ENCODE measurements at regions not wholly inside any gene's neighbourhood (a gene's known extent, or its start where the extent isn't known, plus 50 kb on each side); places are given as distances from the start of the nearest gene placed in this dataset.

DNA sequence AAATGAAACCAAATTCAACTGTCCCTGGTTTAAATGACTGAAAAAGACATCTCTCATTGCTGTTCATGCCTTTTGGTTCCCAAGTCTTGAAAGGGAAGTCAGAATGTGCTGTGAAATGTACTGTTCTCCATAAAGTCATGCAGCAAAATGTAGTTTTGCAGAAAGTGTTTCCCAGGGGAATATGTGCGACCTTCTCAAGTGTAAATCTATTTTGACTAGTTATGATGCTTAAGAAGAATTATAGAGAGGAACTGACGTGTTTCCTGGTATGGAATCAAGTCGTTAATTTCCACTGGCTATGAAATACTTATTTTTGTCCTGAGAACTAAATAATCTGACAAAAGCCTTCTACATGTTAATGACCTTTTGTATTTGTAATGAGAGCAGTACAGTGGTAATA lies 223.1 kb downstream of the CLCN4 start:
- in situ Hi-C loops (cut with HindIII; ENCODE audit: low pct_unique_long_range_greater_than_20kb, low sequenced_read_pairs), result no loop called here
- peak; percentile 7 for DNase-seq (ENCODE audit: low read depth, low spot score)

- DNase-seq (ENCODE audit: low read depth, low spot score), result no peak
- in situ Hi-C loops (cut with HindIII; ENCODE audit: low pct_unique_long_range_greater_than_20kb, low sequenced_read_pairs), result no loop called here
Measured at GRCh38 chrX:10380300-10380699, 223.5 kb downstream of the CLCN4 start.

- in situ Hi-C loops (cut with HindIII; ENCODE audit: low pct_unique_long_range_greater_than_20kb, low sequenced_read_pairs), result no loop called here
- no peak for DNase-seq (ENCODE audit: low read depth, low spot score)
Measured at GRCh38 chrX:10381193-10381592, 224.4 kb downstream of the CLCN4 start.

- DNase-seq (ENCODE audit: low read depth, low spot score), result no peak
- in situ Hi-C loops (cut with HindIII; ENCODE audit: low pct_unique_long_range_greater_than_20kb, low sequenced_read_pairs), result no loop called here
Measured at GRCh38 chrX:10387011-10387410, 230.2 kb downstream of the CLCN4 start.

DNA sequence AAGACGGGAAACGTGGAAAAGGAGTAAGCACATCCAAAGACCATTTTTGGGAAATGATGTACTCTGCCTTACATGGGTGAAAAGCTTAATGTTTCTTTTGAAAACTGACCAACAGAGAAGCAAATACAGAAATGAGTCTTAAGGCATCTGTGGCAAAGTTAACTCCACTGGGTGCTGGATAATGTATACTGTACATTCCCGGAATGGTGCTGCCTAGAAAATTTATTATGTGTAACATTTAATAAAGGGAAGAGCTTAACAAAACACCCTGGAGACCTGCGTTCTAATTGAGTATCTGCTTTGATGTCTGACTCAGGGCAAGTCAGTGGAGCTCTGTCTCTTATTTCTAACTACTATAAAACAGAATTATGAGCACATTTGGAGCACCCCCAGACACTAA lies 230.2 kb downstream of the MID1 start:
- in situ Hi-C loops (cut with HindIII; ENCODE audit: low pct_unique_long_range_greater_than_20kb, low sequenced_read_pairs), result no loop called here
- no peak for DNase-seq (ENCODE audit: low read depth, low spot score)

GRCh38 chrX:10393241-10393640 lies 227.1 kb downstream of the MID1 start:
- in situ Hi-C loops (cut with HindIII; ENCODE audit: low pct_unique_long_range_greater_than_20kb, low sequenced_read_pairs), result no loop called here
- DNase-seq (ENCODE audit: low read depth, low spot score), result no peak

DNA sequence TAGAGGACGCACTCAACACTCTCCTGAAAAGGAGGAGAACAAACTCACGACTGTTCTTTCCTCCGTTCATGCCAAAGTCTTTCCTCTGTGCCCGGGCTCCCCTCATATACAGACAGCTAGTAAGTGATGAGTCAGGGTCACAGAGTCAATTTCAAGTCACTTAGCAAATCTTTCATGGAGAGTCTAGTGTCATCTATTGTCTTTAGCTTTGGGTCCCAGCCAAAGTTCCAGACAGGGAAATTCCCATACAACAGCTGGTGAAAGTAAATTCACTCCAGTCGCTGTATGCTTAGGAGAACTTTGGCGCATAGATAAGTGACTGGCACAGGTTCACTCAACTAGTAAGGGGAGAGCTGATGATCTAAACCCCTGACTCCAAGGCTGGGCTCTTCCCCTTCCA lies 226.5 kb downstream of the MID1 start:
- no peak for DNase-seq (ENCODE audit: low read depth, low spot score)
- in situ Hi-C loops (cut with HindIII; ENCODE audit: low pct_unique_long_range_greater_than_20kb, low sequenced_read_pairs), result no loop called here

GRCh38 chrX:10395179-10395578 lies 225.2 kb downstream of the MID1 start:
- in situ Hi-C loops (cut with HindIII; ENCODE audit: low pct_unique_long_range_greater_than_20kb, low sequenced_read_pairs), result no loop called here
- DNase-seq (ENCODE audit: low read depth, low spot score), result no peak

All from SK-MEL-5 (cell line).